ENCODE measurements at regions not wholly inside any gene's neighbourhood (a gene's known extent, or its start where the extent isn't known, plus 50 kb on each side); places are given as distances from the start of the nearest gene placed in this dataset.

DNA sequence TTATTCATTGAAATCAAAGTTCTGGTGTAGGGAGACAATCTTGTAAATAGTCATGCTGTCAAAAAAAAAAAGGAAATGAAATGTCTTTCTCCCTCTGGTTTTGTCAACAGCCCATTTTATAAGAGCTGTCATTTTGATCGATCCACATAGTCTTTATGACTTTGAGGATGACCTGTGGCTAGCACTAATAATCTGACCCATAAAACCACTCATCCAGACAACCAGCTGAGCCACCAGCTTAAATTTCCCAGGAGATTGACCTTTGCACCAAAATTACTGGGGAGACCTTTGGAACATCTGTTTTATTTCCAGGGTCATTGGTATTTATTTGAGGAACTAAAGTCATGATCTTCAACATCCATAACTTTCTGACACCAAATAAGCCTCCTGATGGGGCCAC, 98.5 kb upstream of the MME start:
- TF ChIP-seq, protein P1, sequence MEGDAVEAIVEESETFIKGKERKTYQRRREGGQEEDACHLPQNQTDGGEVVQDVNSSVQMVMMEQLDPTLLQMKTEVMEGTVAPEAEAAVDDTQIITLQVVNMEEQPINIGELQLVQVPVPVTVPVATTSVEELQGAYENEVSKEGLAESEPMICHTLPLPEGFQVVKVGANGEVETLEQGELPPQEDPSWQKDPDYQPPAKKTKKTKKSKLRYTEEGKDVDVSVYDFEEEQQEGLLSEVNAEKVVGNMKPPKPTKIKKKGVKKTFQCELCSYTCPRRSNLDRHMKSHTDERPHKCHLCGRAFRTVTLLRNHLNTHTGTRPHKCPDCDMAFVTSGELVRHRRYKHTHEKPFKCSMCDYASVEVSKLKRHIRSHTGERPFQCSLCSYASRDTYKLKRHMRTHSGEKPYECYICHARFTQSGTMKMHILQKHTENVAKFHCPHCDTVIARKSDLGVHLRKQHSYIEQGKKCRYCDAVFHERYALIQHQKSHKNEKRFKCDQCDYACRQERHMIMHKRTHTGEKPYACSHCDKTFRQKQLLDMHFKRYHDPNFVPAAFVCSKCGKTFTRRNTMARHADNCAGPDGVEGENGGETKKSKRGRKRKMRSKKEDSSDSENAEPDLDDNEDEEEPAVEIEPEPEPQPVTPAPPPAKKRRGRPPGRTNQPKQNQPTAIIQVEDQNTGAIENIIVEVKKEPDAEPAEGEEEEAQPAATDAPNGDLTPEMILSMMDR (IDR thresholded peaks at IDR 0.05; ENCODE audit: poor library complexity), result no peak
- TF ChIP-seq EZH2phosphoT487 (IDR thresholded peaks at IDR 0.05; ENCODE audit: low read depth, severe bottlenecking, unreplicated experiment) (no peak), EZH2 (IDR thresholded peaks at IDR 0.05; ENCODE audit: borderline replicate concordance) (no peak)

Data from hepatocyte (in vitro differentiated cells).